ENCODE measurements at regions not wholly inside any gene's neighbourhood (a gene's known extent, or its start where the extent isn't known, plus 50 kb on each side); places are given as distances from the start of the nearest gene placed in this dataset.

DNA sequence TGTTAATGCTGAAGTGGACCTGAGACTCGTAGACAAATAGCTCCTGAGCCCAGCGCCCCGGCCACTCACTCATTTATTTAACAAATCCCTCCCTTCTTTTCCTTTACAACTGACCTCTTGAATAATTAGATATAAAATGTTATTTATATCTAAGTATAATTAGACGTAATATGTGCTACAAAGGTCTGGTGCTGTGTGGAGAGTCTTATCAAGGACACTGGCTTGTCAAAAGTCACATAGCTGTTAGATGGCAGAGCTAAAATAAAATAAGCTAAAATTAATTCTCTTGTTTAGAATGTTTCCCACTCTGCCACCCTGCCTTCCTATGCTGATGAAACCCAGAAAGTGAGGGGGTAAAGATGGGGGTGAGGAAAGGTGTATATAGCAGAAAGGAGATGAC is 73.0 kb upstream of the FAM216B start:
- TF ChIP-seq EZH2phosphoT487 (IDR thresholded peaks at IDR 0.05; ENCODE audit: borderline replicate concordance, low read length) (no peak), EZH2 (IDR thresholded peaks at IDR 0.05; ENCODE audit: low read length, unreplicated experiment) (no peak)
- TF ChIP-seq, protein P1, sequence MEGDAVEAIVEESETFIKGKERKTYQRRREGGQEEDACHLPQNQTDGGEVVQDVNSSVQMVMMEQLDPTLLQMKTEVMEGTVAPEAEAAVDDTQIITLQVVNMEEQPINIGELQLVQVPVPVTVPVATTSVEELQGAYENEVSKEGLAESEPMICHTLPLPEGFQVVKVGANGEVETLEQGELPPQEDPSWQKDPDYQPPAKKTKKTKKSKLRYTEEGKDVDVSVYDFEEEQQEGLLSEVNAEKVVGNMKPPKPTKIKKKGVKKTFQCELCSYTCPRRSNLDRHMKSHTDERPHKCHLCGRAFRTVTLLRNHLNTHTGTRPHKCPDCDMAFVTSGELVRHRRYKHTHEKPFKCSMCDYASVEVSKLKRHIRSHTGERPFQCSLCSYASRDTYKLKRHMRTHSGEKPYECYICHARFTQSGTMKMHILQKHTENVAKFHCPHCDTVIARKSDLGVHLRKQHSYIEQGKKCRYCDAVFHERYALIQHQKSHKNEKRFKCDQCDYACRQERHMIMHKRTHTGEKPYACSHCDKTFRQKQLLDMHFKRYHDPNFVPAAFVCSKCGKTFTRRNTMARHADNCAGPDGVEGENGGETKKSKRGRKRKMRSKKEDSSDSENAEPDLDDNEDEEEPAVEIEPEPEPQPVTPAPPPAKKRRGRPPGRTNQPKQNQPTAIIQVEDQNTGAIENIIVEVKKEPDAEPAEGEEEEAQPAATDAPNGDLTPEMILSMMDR (conservative IDR thresholded peaks at IDR 0.05; ENCODE audit: low read depth, low read length), result no peak

All from PC-3 (cell line).